SK-N-SH (cell line): ENCODE measurements at regions not wholly inside any gene's neighbourhood (a gene's known extent, or its start where the extent isn't known, plus 50 kb on each side); places are given as distances from the start of the nearest gene placed in this dataset.
A peak's percentile ranks its signal among the peaks of the same experiment; 100 is the strongest.

Experiments
- CTCF ChIA-PET: fragments of 300-600, 350-600 bp; formaldehyde crosslinking; extraction: SDS; loops from one replicate; lab custom pipeline; 2021; lab: Yijun Ruan, JAX
- POLR2A ChIA-PET: fragments of 350-600 bp; sonication (Branson Sonifier 250); formaldehyde crosslinking; extraction: SDS; loops from one replicate; lab custom pipeline; 2020; ENCODE audit warnings: antibody characterized with exemption, inconsistent platforms; lab: Yijun Ruan, JAX
- DNase-seq: peaks from one replicate; pipeline ENCODE4 v3.0.0; 2012
- H2AFZ ChIP-seq: fragments of 200-600 bp; sonication (generic); 2 replicates; pipeline ENCODE4 v1.8.1; 2016; ENCODE audit warnings: antibody characterized with exemption, mild to moderate bottlenecking, low read depth
- H3F3A ChIP-seq: fragments of 200-600 bp; sonication (generic); replicated peaks from 2 replicates; pipeline ENCODE3; 2016; ENCODE audit warnings: antibody characterized with exemption, mild to moderate bottlenecking; ENCODE audit not compliant: insufficient read depth
- H3K27ac ChIP-seq, 2 experiments: fragments of 200-500 bp in 1 of 2; fragments of 200-600 bp in 1 of 2; sonication (Bioruptor generic) in 1 of 2; sonication (generic), shearing (Covaris generic) in 1 of 2; 2 replicates each; pipeline versions ENCODE4 v1.5.1 to v1.6.1; 2014 to 2016; ENCODE audit warnings: low read depth in 2 of 2, inconsistent platforms in 1 of 2, low read length in 1 of 2, mild to moderate bottlenecking in 1 of 2, mixed read lengths in 1 of 2
- H3K27me3 ChIP-seq: fragments of 200-600 bp; sonication (generic), shearing (Covaris generic); 2 replicates; pipeline ENCODE4 v1.6.1; 2016; ENCODE audit warnings: mixed run types; ENCODE audit not compliant: insufficient read depth
- H3K36me3 ChIP-seq, 2 experiments: fragments of 200-500 bp in 1 of 2; fragments of 200-600 bp in 1 of 2; sonication (Bioruptor generic) in 1 of 2; sonication (generic) in 1 of 2; replicated peaks in 1 of 2; 2 replicates each; pipeline versions ENCODE3 to v1.5.1; 2014 to 2016; ENCODE audit warnings: low read length in 1 of 2, mild to moderate bottlenecking in 1 of 2; ENCODE audit not compliant: insufficient read depth in 2 of 2, control insufficient read depth in 1 of 2
- H3K4me1 ChIP-seq, 2 experiments: fragments of 200-500 bp in 1 of 2; fragments of 200-600 bp in 1 of 2; sonication (Bioruptor generic) in 1 of 2; sonication (generic), shearing (Covaris generic) in 1 of 2; 2 replicates each; pipeline versions ENCODE4 v1.5.1 to v1.6.1; 2014 to 2016; ENCODE audit warnings: low read depth in 1 of 2, low read length in 1 of 2, mixed run types in 1 of 2; ENCODE audit not compliant: insufficient read depth in 2 of 2, control insufficient read depth in 1 of 2
- H3K4me2 ChIP-seq: fragments of 200-600 bp; sonication (generic), shearing (Covaris generic); 2 replicates; pipeline ENCODE4 v1.6.1; 2017; ENCODE audit warnings: mixed run types
- H3K4me3 ChIP-seq, 2 experiments: fragments of 200-500 bp in 1 of 2; fragments of 200-600 bp in 1 of 2; sonication (Bioruptor generic) in 1 of 2; sonication (generic), shearing (Covaris generic) in 1 of 2; 2 replicates each; pipeline versions ENCODE4 v1.5.1 to v1.8.1; 2014 to 2016; ENCODE audit warnings: low read depth in 2 of 2, inconsistent platforms in 1 of 2, low read length in 1 of 2, mild to moderate bottlenecking in 1 of 2, mixed read lengths in 1 of 2, moderate library complexity in 1 of 2
- H3K79me2 ChIP-seq: fragments of 200-600 bp; sonication (generic); 2 replicates; pipeline ENCODE4 v1.8.1; 2017; ENCODE audit warnings: mild to moderate bottlenecking; ENCODE audit not compliant: insufficient read depth
- H3K9ac ChIP-seq: fragments of 200-600 bp; sonication (generic); 2 replicates; pipeline ENCODE4 v1.6.1; 2017; ENCODE audit warnings: mixed run types
- H3K9me2 ChIP-seq: fragments of 200-600 bp; sonication (generic); 2 replicates; pipeline ENCODE4 v1.6.1; 2017; ENCODE audit warnings: mixed run types
- H3K9me3 ChIP-seq: fragments of 200-600 bp; sonication (generic); 2 replicates; pipeline ENCODE4 v1.6.1; 2017; ENCODE audit warnings: mixed run types, mild to moderate bottlenecking, moderate library complexity
- H4K20me1 ChIP-seq: fragments of 200-600 bp; sonication (generic); 2 replicates; pipeline ENCODE4 v1.6.1; 2017; ENCODE audit warnings: mild to moderate bottlenecking, mixed run types; ENCODE audit not compliant: insufficient read depth
- CHD2 ChIP-seq: fragments of 150-350 bp; IDR thresholded peaks from 2 replicates; pipeline ENCODE4 v1.6.1; 2018; ENCODE audit warnings: low read length; ENCODE audit not compliant: partially characterized antibody
- CTCF ChIP-seq: fragments of 200-600 bp; sonication (generic); IDR thresholded peaks from 2 replicates; pipeline ENCODE4 v1.6.1; 2017; ENCODE audit warnings: antibody characterized with exemption, mild to moderate bottlenecking, moderate library complexity
- ELF1 ChIP-seq: IDR thresholded peaks from 2 replicates; pipeline ENCODE4 v1.4.0; 2012
- FOSL2 ChIP-seq: IDR thresholded peaks from 2 replicates; pipeline ENCODE4 v1.4.0; 2012; ENCODE audit warnings: low read depth, mild to moderate bottlenecking, moderate library complexity, borderline replicate concordance
- FOXJ3 ChIP-seq: sonication (generic); formaldehyde crosslinking; IDR thresholded peaks from 2 replicates; pipeline ENCODE4 v1.5.1; 2020; ENCODE audit warnings: mild to moderate bottlenecking, missing genetic modification reagents
- FOXM1 ChIP-seq: IDR thresholded peaks from 2 replicates; pipeline ENCODE4 v1.4.0; 2012; ENCODE audit warnings: low read depth, mild to moderate bottlenecking
- MXI1 ChIP-seq: IDR thresholded peaks from 2 replicates; pipeline ENCODE4 v1.6.1; 2012; ENCODE audit warnings: mild to moderate bottlenecking, low read depth, low read length, improper control_type of control experiment
- NFIC ChIP-seq: IDR thresholded peaks from 2 replicates; pipeline ENCODE4 v1.4.0; 2012; ENCODE audit warnings: borderline replicate concordance
- PBX3 ChIP-seq: IDR thresholded peaks from 2 replicates; pipeline ENCODE4; 2012
- POLR2AphosphoS5 ChIP-seq: IDR thresholded peaks from 2 replicates; pipeline ENCODE4 v1.6.1; 2012; ENCODE audit warnings: low read depth, low read length
- RAD21 ChIP-seq: IDR thresholded peaks from 2 replicates; pipeline ENCODE4 v1.6.1; 2012; ENCODE audit warnings: mild to moderate bottlenecking, low read length
- RCOR1 ChIP-seq: fragments of 150-350 bp; IDR thresholded peaks from 2 replicates; pipeline ENCODE4 v1.6.1; 2017; ENCODE audit warnings: antibody characterized with exemption, low read length
- RFX5 ChIP-seq: IDR thresholded peaks from 2 replicates; pipeline ENCODE4 v1.6.1; 2012; ENCODE audit warnings: mild to moderate bottlenecking, improper control_type of control experiment, low read length
- SIN3A ChIP-seq: IDR thresholded peaks from 2 replicates; pipeline ENCODE4 v1.6.1; 2012; ENCODE audit warnings: low read depth, mild to moderate bottlenecking, low read length, moderate library complexity, borderline replicate concordance
- SMC3 ChIP-seq: IDR thresholded peaks from 2 replicates; pipeline ENCODE4 v1.6.1; 2012; ENCODE audit warnings: low read depth, low read length, improper control_type of control experiment
- TCF12 ChIP-seq: IDR thresholded peaks from 2 replicates; pipeline ENCODE4 v1.4.0; 2012
- USF2 ChIP-seq: fragments of 150-350 bp; IDR thresholded peaks from 2 replicates; pipeline ENCODE4 v1.6.1; 2017; ENCODE audit warnings: antibody characterized with exemption, low read length, low read depth, borderline replicate concordance
- whole genome bisulfite sequencing: methylation state at CpG from one replicate; pipeline ENCODE4 v1.1.6; 2017; ENCODE audit warnings: low lambda C conversion rate; 5-methylcytosine and 5-hydroxymethylcytosine counted together

GRCh38 chr1:99445071-99445470, 180.8 kb downstream of the PLPPR4 start:
- H3K27ac ChIP-seq, result no peak overlapping the region

GRCh38 chr1:99445486-99445885, 181.2 kb downstream of the PLPPR4 start:
- Histone ChIP-seq H3K4me1 (no peaks in the 10 kb centered on the region; a peak in 1 of 4 replicates), H3K36me3 (no peaks in the 10 kb centered on the region), H4K20me1 (no peaks in the 10 kb centered on the region), H3K27me3 (no peaks in the 10 kb centered on the region), H2AFZ (no peak overlapping the region), H3K79me2 (no peaks in the 10 kb centered on the region), H3K9me3 (no peaks in the 10 kb centered on the region), H3K4me3 (no peak overlapping the region), H3K27ac (no peak overlapping the region), H3F3A (peaks cover 5% of the 10 kb centered on the region), H3K9me2 (no peaks in the 10 kb centered on the region), H3K4me2 (no peak overlapping the region), H3K9ac (no peak overlapping the region)
- DNase-seq, result no peak
- POLR2A ChIA-PET, result no interaction called here
- TF ChIP-seq POLR2AphosphoS5 (no peak), MXI1 (no peak), RFX5 (no peak), TCF12 (peak; percentile 32; the same call in 1 of the 2 replicates), USF2 (no peak), NFIC (peak; percentile 20; the same call in 1 of the 2 replicates), RCOR1 (no peak), FOXM1 (no peak), PBX3 (no peak), SIN3A (no peak), ELF1 (no peak), CTCF (no peak), FOSL2 (no peak), RAD21 (no peak), SMC3 (no peak), CHD2 (no peak), FOXJ3 (CRISPR knock-in tag) (no peak)
- WGBS, result 96% methylated on average over 1 of the region's 1 CpG
- CTCF ChIA-PET, result interaction anchor here (1.2 to 1.6 kb wide), 2 partner anchors 65 to 119 kb away, joined by 3 to 6 read pairs; no protein-coding TSS in a partner anchor

More at GRCh38 chr1:99445071-99445470, 180.8 kb downstream of the PLPPR4 start:
- Histone ChIP-seq H3K9me2 (no peaks in the 10 kb centered on the region), H3F3A (peaks cover 5% of the 10 kb centered on the region), H3K27me3 (no peaks in the 10 kb centered on the region), H2AFZ (no peak overlapping the region), H3K9me3 (no peaks in the 10 kb centered on the region), H3K79me2 (no peaks in the 10 kb centered on the region), H3K4me1 (no peaks in the 10 kb centered on the region; a peak in 1 of 4 replicates), H3K9ac (no peak overlapping the region), H3K36me3 (no peaks in the 10 kb centered on the region), H3K4me3 (no peak overlapping the region), H3K4me2 (no peak overlapping the region), H4K20me1 (no peaks in the 10 kb centered on the region)
- no peak for TF ChIP-seq RFX5
- POLR2A ChIA-PET, result no interaction called here
- no peak for DNase-seq
- CTCF ChIA-PET, result interaction anchor here (1.6 kb wide), 1 partner anchor 118 kb away, joined by 6 read pairs; no protein-coding TSS in a partner anchor
